ENCODE measurements at regions not wholly inside any gene's neighbourhood (a gene's known extent, or its start where the extent isn't known, plus 50 kb on each side); places are given as distances from the start of the nearest gene placed in this dataset.

- no peaks in the 10 kb centered on the region for H3K4me1 ChIP-seq (ENCODE audit: control insufficient read depth, low read depth, low read length)
- H3K18ac ChIP-seq (ENCODE audit: low read length): no peak overlapping the region
- no peak overlapping the region for H2BK15ac ChIP-seq (replicated peaks; ENCODE audit: low read depth)
- no peaks in the 10 kb centered on the region for H3K36me3 ChIP-seq (ENCODE audit: control insufficient read depth, insufficient read depth, low read length)
- H3K27ac ChIP-seq (ENCODE audit: low read depth, low read length): no peak overlapping the region
- DNase-seq: no peak
- no peaks in the 10 kb centered on the region for H3K79me2 ChIP-seq (ENCODE audit: control insufficient read depth, insufficient read depth, low read length)
- no peaks in the 10 kb centered on the region for H3K79me1 ChIP-seq (ENCODE audit: low read length)
- no peak overlapping the region for H3K9ac ChIP-seq (ENCODE audit: low read length)
- H2AK5ac ChIP-seq (ENCODE audit: low read length): no peak overlapping the region
- WGBS (ENCODE audit: extremely low coverage, insufficient coverage, low lambda C conversion rate): no CpG with 5 or more reads among the region's 12 CpGs
- no peak overlapping the region for H2BK5ac ChIP-seq (ENCODE audit: low read length)
- no peak overlapping the region for H2BK120ac ChIP-seq (ENCODE audit: low read depth, low read length)
- H3K4ac ChIP-seq (ENCODE audit: low read depth, low read length): no peak overlapping the region
- H3K4me3 ChIP-seq (ENCODE audit: low read length): no peak overlapping the region
- no peaks in the 10 kb centered on the region for H3K27me3 ChIP-seq (ENCODE audit: insufficient read depth, low read length, poor library complexity)
- H4K5ac ChIP-seq (ENCODE audit: low read length): no peak overlapping the region
- H3K56ac ChIP-seq (ENCODE audit: low read length): no peak overlapping the region
- no peak overlapping the region for H4K8ac ChIP-seq (ENCODE audit: low read depth, low read length)
- no peak overlapping the region for H3K23ac ChIP-seq (ENCODE audit: low read length)
- no peak overlapping the region for H3K4me2 ChIP-seq (ENCODE audit: low read length)
These were observed 531.0 kb upstream of the NR2F2 start for GRCh38 chr15:95799286-95800200.

GRCh38 chr15:95804484-95804883, 526.0 kb upstream of the NR2F2 start:
- no peak overlapping the region for H3K56ac ChIP-seq (ENCODE audit: low read length)
- H3K4ac ChIP-seq (ENCODE audit: low read depth, low read length): no peak overlapping the region
- H3K27ac ChIP-seq (ENCODE audit: low read depth, low read length): no peak overlapping the region
- H3K4me2 ChIP-seq (ENCODE audit: low read length): no peak overlapping the region
- H3K4me1 ChIP-seq (ENCODE audit: control insufficient read depth, low read depth, low read length): no peaks in the 10 kb centered on the region
- H3K27me3 ChIP-seq (ENCODE audit: insufficient read depth, low read length, poor library complexity): no peaks in the 10 kb centered on the region
- H2BK15ac ChIP-seq (replicated peaks; ENCODE audit: low read depth): no peak overlapping the region
- H3K4me3 ChIP-seq (ENCODE audit: low read length): no peak overlapping the region
- no peak overlapping the region for H2BK120ac ChIP-seq (ENCODE audit: low read depth, low read length)
- H2AK5ac ChIP-seq (ENCODE audit: low read length): no peak overlapping the region
- H3K79me2 ChIP-seq (ENCODE audit: control insufficient read depth, insufficient read depth, low read length): no peaks in the 10 kb centered on the region
- H3K23ac ChIP-seq (ENCODE audit: low read length): no peak overlapping the region
- H4K8ac ChIP-seq (ENCODE audit: low read depth, low read length): peak overlapping the region; percentile 56
- H3K36me3 ChIP-seq (ENCODE audit: control insufficient read depth, insufficient read depth, low read length): no peaks in the 10 kb centered on the region
- no peak overlapping the region for H4K5ac ChIP-seq (ENCODE audit: low read length)
- peak; percentile 64 for DNase-seq
- H3K18ac ChIP-seq (ENCODE audit: low read length): no peak overlapping the region
- no peak overlapping the region for H2BK5ac ChIP-seq (ENCODE audit: low read length)
- no peaks in the 10 kb centered on the region for H3K79me1 ChIP-seq (ENCODE audit: low read length)
- no peak overlapping the region for H3K9ac ChIP-seq (ENCODE audit: low read length)

- H2BK5ac ChIP-seq (ENCODE audit: low read length): no peak overlapping the region
- H3K4me3 ChIP-seq (ENCODE audit: low read length): no peak overlapping the region
- H3K18ac ChIP-seq (ENCODE audit: low read length): no peak overlapping the region
- H3K56ac ChIP-seq (ENCODE audit: low read length): no peak overlapping the region
- DNase-seq: no peak
- H2BK120ac ChIP-seq (ENCODE audit: low read depth, low read length): no peak overlapping the region
- no peak overlapping the region for H3K27ac ChIP-seq (ENCODE audit: low read depth, low read length)
- H3K36me3 ChIP-seq (ENCODE audit: control insufficient read depth, insufficient read depth, low read length): no peaks in the 10 kb centered on the region
- H2BK15ac ChIP-seq (replicated peaks; ENCODE audit: low read depth): no peak overlapping the region
- no peak overlapping the region for H3K9ac ChIP-seq (ENCODE audit: low read length)
- H4K5ac ChIP-seq (ENCODE audit: low read length): no peak overlapping the region
- 100% methylated on average over 1 of the region's 2 CpGs for WGBS (ENCODE audit: extremely low coverage, insufficient coverage, low lambda C conversion rate)
- H4K8ac ChIP-seq (ENCODE audit: low read depth, low read length): no peak overlapping the region
- H2AK5ac ChIP-seq (ENCODE audit: low read length): no peak overlapping the region
- H3K79me1 ChIP-seq (ENCODE audit: low read length): no peaks in the 10 kb centered on the region
- H3K79me2 ChIP-seq (ENCODE audit: control insufficient read depth, insufficient read depth, low read length): no peaks in the 10 kb centered on the region
- H3K4ac ChIP-seq (ENCODE audit: low read depth, low read length): no peak overlapping the region
- H3K23ac ChIP-seq (ENCODE audit: low read length): no peak overlapping the region
- no peaks in the 10 kb centered on the region for H3K27me3 ChIP-seq (ENCODE audit: insufficient read depth, low read length, poor library complexity)
- H3K4me1 ChIP-seq (ENCODE audit: control insufficient read depth, low read depth, low read length): no peaks in the 10 kb centered on the region
- H3K4me2 ChIP-seq (ENCODE audit: low read length): no peak overlapping the region
These were observed 518.0 kb upstream of the NR2F2 start for GRCh38 chr15:95812491-95812890.

- no peak overlapping the region for H4K5ac ChIP-seq (ENCODE audit: low read length)
These were observed 515.6 kb upstream of the NR2F2 start for GRCh38 chr15:95814908-95815307.

GRCh38 chr15:95816591-95816990, 513.9 kb upstream of the NR2F2 start:
- Histone ChIP-seq H3K23ac (ENCODE audit: low read length) (no peak overlapping the region), H3K56ac (ENCODE audit: low read length) (no peak overlapping the region), H3K4me3 (ENCODE audit: low read length) (no peak overlapping the region), H3K36me3 (ENCODE audit: control insufficient read depth, insufficient read depth, low read length) (no peaks in the 10 kb centered on the region), H3K4me2 (ENCODE audit: low read length) (no peak overlapping the region), H3K4ac (ENCODE audit: low read depth, low read length) (no peak overlapping the region), H3K79me2 (ENCODE audit: control insufficient read depth, insufficient read depth, low read length) (no peaks in the 10 kb centered on the region), H3K79me1 (ENCODE audit: low read length) (no peaks in the 10 kb centered on the region), H2BK5ac (ENCODE audit: low read length) (no peak overlapping the region), H3K27ac (ENCODE audit: low read depth, low read length) (no peak overlapping the region), H3K27me3 (ENCODE audit: insufficient read depth, low read length, poor library complexity) (no peaks in the 10 kb centered on the region), H2BK120ac (ENCODE audit: low read depth, low read length) (no peak overlapping the region), H3K18ac (ENCODE audit: low read length) (no peak overlapping the region), H3K4me1 (ENCODE audit: control insufficient read depth, low read depth, low read length) (no peaks in the 10 kb centered on the region), H2AK5ac (ENCODE audit: low read length) (no peak overlapping the region), H2BK15ac (replicated peaks; ENCODE audit: low read depth) (no peak overlapping the region), H4K8ac (ENCODE audit: low read depth, low read length) (no peak overlapping the region), H4K5ac (ENCODE audit: low read length) (no peak overlapping the region), H3K9ac (ENCODE audit: low read length) (no peak overlapping the region)
- peak; percentile 1 for DNase-seq
- no CpG with 5 or more reads among the region's 4 CpGs for WGBS (ENCODE audit: extremely low coverage, insufficient coverage, low lambda C conversion rate)

More at GRCh38 chr15:95814908-95815307, 515.6 kb upstream of the NR2F2 start:
- Histone ChIP-seq H3K4me1 (ENCODE audit: control insufficient read depth, low read depth, low read length) (no peaks in the 10 kb centered on the region), H4K8ac (ENCODE audit: low read depth, low read length) (no peak overlapping the region), H3K18ac (ENCODE audit: low read length) (no peak overlapping the region), H3K23ac (ENCODE audit: low read length) (no peak overlapping the region), H3K4ac (ENCODE audit: low read depth, low read length) (no peak overlapping the region), H2BK5ac (ENCODE audit: low read length) (no peak overlapping the region), H2BK120ac (ENCODE audit: low read depth, low read length) (no peak overlapping the region), H3K4me3 (ENCODE audit: low read length) (no peak overlapping the region), H2BK15ac (replicated peaks; ENCODE audit: low read depth) (no peak overlapping the region), H3K79me1 (ENCODE audit: low read length) (no peaks in the 10 kb centered on the region), H3K4me2 (ENCODE audit: low read length) (no peak overlapping the region), H3K79me2 (ENCODE audit: control insufficient read depth, insufficient read depth, low read length) (no peaks in the 10 kb centered on the region), H3K27ac (ENCODE audit: low read depth, low read length) (no peak overlapping the region), H3K9ac (ENCODE audit: low read length) (no peak overlapping the region), H2AK5ac (ENCODE audit: low read length) (no peak overlapping the region), H3K36me3 (ENCODE audit: control insufficient read depth, insufficient read depth, low read length) (no peaks in the 10 kb centered on the region), H3K27me3 (ENCODE audit: insufficient read depth, low read length, poor library complexity) (no peaks in the 10 kb centered on the region), H3K56ac (ENCODE audit: low read length) (no peak overlapping the region)
- DNase-seq: no peak
- WGBS (ENCODE audit: extremely low coverage, insufficient coverage, low lambda C conversion rate): no CpG with 5 or more reads among the region's 3 CpGs

GRCh38 chr15:95822961-95823360, 507.5 kb upstream of the NR2F2 start:
- no peak for DNase-seq
- Histone ChIP-seq H2BK120ac (ENCODE audit: low read depth, low read length) (no peak overlapping the region), H3K27me3 (ENCODE audit: insufficient read depth, low read length, poor library complexity) (no peaks in the 10 kb centered on the region), H3K4me3 (ENCODE audit: low read length) (no peak overlapping the region), H3K18ac (ENCODE audit: low read length) (no peak overlapping the region), H3K9ac (ENCODE audit: low read length) (no peak overlapping the region), H2BK15ac (replicated peaks; ENCODE audit: low read depth) (no peak overlapping the region), H3K36me3 (ENCODE audit: control insufficient read depth, insufficient read depth, low read length) (no peaks in the 10 kb centered on the region), H4K8ac (ENCODE audit: low read depth, low read length) (no peak overlapping the region), H3K56ac (ENCODE audit: low read length) (no peak overlapping the region), H2BK5ac (ENCODE audit: low read length) (no peak overlapping the region), H4K5ac (ENCODE audit: low read length) (no peak overlapping the region), H3K79me1 (ENCODE audit: low read length) (no peaks in the 10 kb centered on the region), H2AK5ac (ENCODE audit: low read length) (no peak overlapping the region), H3K4ac (ENCODE audit: low read depth, low read length) (no peak overlapping the region), H3K4me2 (ENCODE audit: low read length) (no peak overlapping the region), H3K27ac (ENCODE audit: low read depth, low read length) (no peak overlapping the region), H3K4me1 (ENCODE audit: control insufficient read depth, low read depth, low read length) (no peaks in the 10 kb centered on the region), H3K79me2 (ENCODE audit: control insufficient read depth, insufficient read depth, low read length) (no peaks in the 10 kb centered on the region), H3K23ac (ENCODE audit: low read length) (no peak overlapping the region)
- no CpG with 5 or more reads among the region's 7 CpGs for WGBS (ENCODE audit: extremely low coverage, insufficient coverage, low lambda C conversion rate)
